Amygdala (tissue), 56 donors: ENCODE measurements at regions not wholly inside any gene's neighbourhood (a gene's known extent, or its start where the extent isn't known, plus 50 kb on each side); places are given as distances from the start of the nearest gene placed in this dataset.

Source experiments
- DNase-seq, 56 donors: peaks; one replicate each; lab custom pipeline; 2025; lab: John Stamatoyannopoulos, UW

- DNase-seq: no peak
Observed at GRCh38 chr15:73803806-73804205, 50.7 kb upstream of the INSYN1 start.

DNA sequence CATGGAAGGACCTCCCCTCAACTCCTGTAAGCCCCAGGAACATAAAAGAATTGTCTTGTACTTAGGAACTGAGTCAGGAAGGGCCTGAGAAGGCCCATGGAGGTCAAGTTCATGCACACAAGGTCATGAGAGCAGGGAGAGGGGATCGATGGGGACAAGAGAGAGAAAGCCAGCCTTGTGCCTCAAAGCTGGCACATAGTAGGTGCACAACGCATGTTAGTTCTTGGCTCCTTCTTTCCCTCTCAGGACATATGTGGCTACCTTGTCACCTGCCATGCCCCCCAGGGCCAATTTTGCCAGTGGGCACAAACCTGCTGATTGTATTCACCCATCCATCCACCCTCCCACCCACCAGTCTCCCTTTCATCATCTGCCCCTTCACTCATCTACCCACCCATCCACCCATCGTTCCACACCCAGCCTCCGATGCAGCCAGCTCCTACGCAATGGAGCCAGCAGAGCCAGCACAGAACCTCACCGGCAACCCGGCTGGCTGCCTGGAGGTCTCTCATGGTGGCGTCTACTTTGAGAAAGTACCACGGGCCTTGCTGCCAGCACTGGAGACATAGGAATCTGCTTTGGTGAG, 52.4 kb upstream of the INSYN1 start:
- DNase-seq: no peak

GRCh38 chr15:73806698-73807483, 53.7 kb upstream of the INSYN1 start:
- DNase-seq: no peak

GRCh38 chr15:73807865-73808264, 54.7 kb upstream of the INSYN1 start:
- no peak for DNase-seq

- DNase-seq: peak in 5 of 56 donors; percentile 15 to 24 (median 15)
Observed at GRCh38 chr15:73809728-73810501, 56.8 kb upstream of the INSYN1 start.

GRCh38 chr15:73812806-73813465, 59.8 kb upstream of the INSYN1 start:
- no peak for DNase-seq

DNA sequence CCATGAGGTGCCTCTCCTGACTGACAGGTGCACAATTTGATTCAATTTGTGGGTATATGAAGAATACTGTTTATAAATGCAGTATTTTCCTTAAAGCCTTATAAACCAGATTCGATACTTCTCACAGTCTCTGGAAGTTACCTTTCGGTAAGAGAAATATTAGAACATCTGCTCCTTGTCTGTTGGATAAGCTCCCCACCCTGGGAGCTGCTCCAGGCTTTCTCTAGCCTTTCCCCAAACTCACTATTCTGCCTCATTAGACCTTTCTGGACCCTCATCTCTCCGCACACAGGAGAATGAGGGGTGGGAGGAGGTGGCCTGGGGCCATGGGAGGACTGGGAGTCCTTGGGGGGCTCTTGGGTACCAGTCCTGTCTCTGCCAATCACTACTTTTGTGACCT, 59.8 kb upstream of the TBC1D21 start:
- DNase-seq: no peak

GRCh38 chr15:73818308-73818985, 54.9 kb upstream of the TBC1D21 start:
- DNase-seq: peak in 6 of 56 donors; percentile 5 to 20 (median 10)

DNA sequence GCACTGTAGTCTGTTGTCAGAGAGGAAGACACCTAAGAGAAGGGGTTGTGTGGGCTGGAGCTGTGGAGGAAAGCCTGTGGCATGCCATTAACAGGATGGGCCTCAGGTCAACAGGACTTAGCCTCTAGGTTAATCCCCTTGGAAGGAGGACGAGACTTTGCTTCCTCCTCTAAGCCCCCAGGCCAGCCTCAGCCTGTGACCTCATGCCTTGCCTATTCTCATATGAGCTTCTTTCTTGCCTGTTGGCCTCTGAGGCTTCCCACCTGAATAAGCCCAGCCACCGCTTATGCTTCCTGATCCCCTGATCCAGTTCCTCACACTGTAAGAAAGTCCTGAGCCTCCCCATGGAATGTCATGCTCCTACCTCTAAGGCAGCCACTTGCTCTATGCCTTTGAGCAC, 52.2 kb upstream of the TBC1D21 start:
- no peak for DNase-seq

GRCh38 chr15:73822998-73823397, 50.4 kb upstream of the TBC1D21 start:
- no peak for DNase-seq
